ENCODE measurements at regions not wholly inside any gene's neighbourhood (a gene's known extent, or its start where the extent isn't known, plus 50 kb on each side); places are given as distances from the start of the nearest gene placed in this dataset.

GRCh38 chr2:183630964-183631363 is 506.7 kb downstream of the NUP35 start:
- TF ChIP-seq POLR2AphosphoS5 (IDR thresholded peaks at IDR 0.05; ENCODE audit: low read depth, low read length) (no peak), ZBTB33 (IDR thresholded peaks at IDR 0.05; ENCODE audit: borderline replicate concordance, low read depth) (no peak), TAF1 (IDR thresholded peaks at IDR 0.05; ENCODE audit: borderline replicate concordance, low read depth, low read length) (no peak), CTCF (IDR thresholded peaks at IDR 0.05) (no peak), YY1 (IDR thresholded peaks at IDR 0.05; ENCODE audit: low read depth) (no peak), NFIC (IDR thresholded peaks at IDR 0.05; ENCODE audit: borderline replicate concordance) (no peak), EZH2phosphoT487 (IDR thresholded peaks at IDR 0.05; ENCODE audit: borderline replicate concordance, low read depth) (no peak), RCOR1 (IDR thresholded peaks at IDR 0.05; ENCODE audit: low read length) (no peak), RAD21 (IDR thresholded peaks at IDR 0.05; ENCODE audit: low read length) (no peak), USF1 (IDR thresholded peaks at IDR 0.05; ENCODE audit: borderline replicate concordance, low read depth) (no peak), SIN3A (IDR thresholded peaks at IDR 0.05; ENCODE audit: borderline replicate concordance, low read depth, low read length) (no peak)

Data from SK-N-SH (cell line).